Thymus (tissue), 11 donors: ENCODE measurements at regions not wholly inside any gene's neighbourhood (a gene's known extent, or its start where the extent isn't known, plus 50 kb on each side); places are given as distances from the start of the nearest gene placed in this dataset.

ENCODE experiments used
- DNase-seq, 9 donors: peaks; one replicate each; pipeline ENCODE4 v3.0.0-alpha.2; 2013; ENCODE audit warnings: low spot score in 9 of 9, low read depth in 6 of 9, missing footprints in 1 of 9
- H3K27ac ChIP-seq, 2 donors: one replicate each; pipeline ENCODE4 v1.5.1; 2013; ENCODE audit warnings: control low read depth in 1 of 2, low read depth in 1 of 2, low read length in 1 of 2, mild to moderate bottlenecking in 1 of 2, moderate library complexity in 1 of 2
- H3K27me3 ChIP-seq, 2 donors: one replicate each; pipeline ENCODE4 v1.5.1; 2013; ENCODE audit warnings: low read length in 1 of 2; ENCODE audit not compliant: control insufficient read depth in 2 of 2, insufficient read depth in 1 of 2
- H3K36me3 ChIP-seq, 2 donors: one replicate each; pipeline ENCODE4 v1.5.1; 2013; ENCODE audit warnings: low read length in 1 of 2, mild to moderate bottlenecking in 1 of 2, moderate library complexity in 1 of 2; ENCODE audit not compliant: control insufficient read depth in 2 of 2, insufficient read depth in 2 of 2
- H3K4me1 ChIP-seq, 2 donors: one replicate each; pipeline ENCODE4 v1.5.1; 2013; ENCODE audit warnings: low read length in 2 of 2; ENCODE audit not compliant: control insufficient read depth in 2 of 2, insufficient read depth in 2 of 2
- H3K4me3 ChIP-seq, 2 donors: one replicate each; pipeline ENCODE4 v1.5.1; 2013; ENCODE audit warnings: low read length in 2 of 2, control low read depth in 1 of 2, mild to moderate bottlenecking in 1 of 2
- H3K9me3 ChIP-seq, 2 donors: one replicate each; pipeline ENCODE4 v1.5.1; 2013; ENCODE audit warnings: low read length in 1 of 2, mild to moderate bottlenecking in 1 of 2; ENCODE audit not compliant: control insufficient read depth in 2 of 2, insufficient read depth in 1 of 2
- WGBS: extraction: QIAGEN DNeasy Blood & Tissue Kit; methylation state at CpG from one replicate; pipeline ENCODE4 v1.1.7; 2013; 5-methylcytosine and 5-hydroxymethylcytosine counted together
- donor health status: healthy.

DNA sequence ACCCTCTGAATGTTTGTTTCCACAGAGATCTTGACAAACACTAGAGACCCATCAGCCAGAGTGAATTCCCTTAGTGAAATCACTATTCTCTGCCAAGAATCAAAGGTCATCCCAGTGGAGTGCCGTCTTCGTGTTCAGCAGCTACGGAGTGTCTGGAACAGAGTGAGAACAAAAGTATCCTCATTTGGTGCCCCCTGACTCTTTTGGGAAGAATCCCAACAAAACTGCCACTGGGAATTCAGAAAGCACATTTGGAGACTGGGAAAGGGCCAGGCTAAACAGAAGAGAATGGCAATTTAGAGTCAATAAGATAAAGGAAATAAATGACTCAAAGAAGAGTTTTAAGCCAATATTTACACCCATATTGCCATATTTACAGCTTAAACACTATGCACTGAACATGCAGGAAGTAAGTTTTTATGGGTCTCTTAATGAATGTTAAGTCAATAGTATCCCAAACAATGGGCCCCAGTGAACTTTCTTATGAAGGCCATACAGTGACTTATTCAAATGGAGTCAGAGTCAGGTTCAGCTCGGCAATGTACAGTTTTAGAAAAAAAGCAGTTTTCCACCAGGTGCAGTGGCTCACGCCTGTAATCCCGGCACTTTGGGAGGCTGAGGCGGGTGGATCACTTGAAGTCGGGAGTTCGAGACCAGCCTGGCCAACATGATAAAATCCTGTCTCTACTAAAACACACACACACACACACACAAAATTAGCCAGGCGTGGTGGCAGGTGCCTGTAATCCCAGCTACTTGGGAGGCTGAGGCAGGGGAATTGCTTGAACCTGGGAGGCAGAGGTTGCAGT lies 392.6 kb downstream of the KLF5 start:
- Histone ChIP-seq H3K4me3 (no peak overlapping the region), H3K4me1 (no peaks in the 10 kb centered on the region), H3K36me3 (no peaks in the 10 kb centered on the region), H3K9me3 (peaks cover 0 to under 1% of the 10 kb centered on the region in 2 donors), H3K27me3 (no peaks in the 10 kb centered on the region), H3K27ac (no peak overlapping the region)
- 91% methylated on average over 10 of the region's 10 CpGs for WGBS
- no peak for DNase-seq

DNA sequence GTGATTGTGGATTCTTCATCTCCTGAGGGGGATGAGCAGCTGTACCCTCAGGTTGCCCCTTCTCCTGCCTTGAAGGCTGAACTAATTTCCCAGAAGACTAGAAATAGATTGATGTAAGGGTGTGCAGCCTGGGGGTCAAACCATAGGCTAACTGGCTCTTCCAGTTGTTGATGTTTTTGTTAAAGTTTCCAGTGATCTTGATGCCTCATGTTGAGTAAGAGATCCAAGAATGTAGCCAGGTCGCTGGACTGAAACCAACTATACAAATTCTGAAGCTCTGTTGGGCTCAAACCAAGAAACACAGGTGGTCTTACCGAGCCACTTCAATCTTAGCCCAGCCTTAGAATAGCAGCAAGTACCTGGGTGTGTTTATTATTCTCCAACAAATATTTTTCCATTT lies 391.8 kb downstream of the KLF5 start:
- WGBS = 95% methylated on average over 2 of the region's 2 CpGs
- H3K27ac ChIP-seq = no peak overlapping the region

DNA sequence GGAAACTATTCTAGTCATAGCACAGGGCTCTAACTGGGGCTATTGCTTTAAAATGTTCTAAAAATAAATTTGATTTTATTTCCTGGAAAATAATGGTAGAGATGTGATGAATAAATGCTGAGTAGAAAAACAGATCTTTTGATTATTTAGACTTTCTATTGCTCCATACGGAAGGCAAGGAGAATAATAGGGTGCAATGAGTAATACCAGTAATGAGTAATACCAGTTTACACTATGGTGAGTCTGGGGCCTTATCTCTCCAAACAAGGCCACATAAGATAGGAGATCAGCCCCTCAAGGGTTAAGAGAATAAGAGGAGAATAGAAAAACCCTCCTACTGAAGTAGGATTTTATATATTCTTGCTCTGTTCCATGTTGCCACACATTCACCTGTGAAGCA lies 390.4 kb downstream of the KLF5 start:
- H3K27ac ChIP-seq = no peak overlapping the region

More for the DNA sequence above, 391.8 kb downstream of the KLF5 start:
- Histone ChIP-seq H3K4me1 (no peaks in the 10 kb centered on the region), H3K9me3 (peaks cover 0 to 7% of the 10 kb centered on the region in 2 donors), H3K36me3 (no peaks in the 10 kb centered on the region), H3K4me3 (no peak overlapping the region), H3K27me3 (no peaks in the 10 kb centered on the region)
- DNase-seq = no peak

DNA sequence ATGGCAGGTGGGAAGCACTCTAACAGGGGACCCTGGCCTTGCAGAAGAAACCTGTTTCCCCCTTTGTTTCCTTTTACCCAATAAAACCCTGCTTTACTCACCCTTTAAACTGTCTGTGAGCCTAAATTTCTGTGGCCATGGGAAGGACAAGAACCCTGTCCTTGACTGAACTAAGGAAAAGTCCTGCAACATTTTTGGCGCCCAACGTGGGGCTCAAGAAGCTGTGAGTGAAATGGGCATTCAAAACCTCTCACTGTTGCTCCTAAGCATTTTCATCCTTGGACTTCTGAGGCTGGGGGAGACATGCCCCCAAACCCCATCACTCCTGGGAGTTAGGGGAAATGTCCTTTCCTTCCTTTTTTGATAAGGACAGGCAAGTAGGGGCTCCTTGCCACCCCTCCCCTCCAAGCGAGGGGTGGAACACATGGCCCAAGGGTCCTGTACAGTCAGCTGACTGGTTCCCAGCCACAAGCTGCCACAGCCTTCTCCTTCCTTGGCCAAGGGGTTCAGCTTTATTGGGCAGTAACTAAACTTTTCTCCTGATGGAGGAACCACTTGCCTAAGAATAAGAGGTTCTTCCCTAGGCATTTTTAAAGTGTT lies 381.6 kb downstream of the KLF5 start:
- Histone ChIP-seq H3K9me3 (peaks cover 2 to 22% of the 10 kb centered on the region in 2 donors), H3K36me3 (no peaks in the 10 kb centered on the region), H3K27me3 (no peaks in the 10 kb centered on the region), H3K4me1 (no peaks in the 10 kb centered on the region), H3K4me3 (no peak overlapping the region), H3K27ac (no peak overlapping the region)
- 97% methylated on average over 3 of the region's 3 CpGs for WGBS
- peak in 2 of 9 donors; percentile 1 to 22 for DNase-seq

More for the DNA sequence above, 390.4 kb downstream of the KLF5 start:
- no peaks in the 10 kb centered on the region for H3K4me1 ChIP-seq
- WGBS = 95% methylated on average over 1 of the region's 1 CpG
- H3K4me3 ChIP-seq = no peak overlapping the region
- H3K36me3 ChIP-seq = no peaks in the 10 kb centered on the region
- H3K27me3 ChIP-seq = no peaks in the 10 kb centered on the region
- no peak for DNase-seq
- H3K9me3 ChIP-seq = peaks cover 0 to 13% of the 10 kb centered on the region in 2 donors

DNA sequence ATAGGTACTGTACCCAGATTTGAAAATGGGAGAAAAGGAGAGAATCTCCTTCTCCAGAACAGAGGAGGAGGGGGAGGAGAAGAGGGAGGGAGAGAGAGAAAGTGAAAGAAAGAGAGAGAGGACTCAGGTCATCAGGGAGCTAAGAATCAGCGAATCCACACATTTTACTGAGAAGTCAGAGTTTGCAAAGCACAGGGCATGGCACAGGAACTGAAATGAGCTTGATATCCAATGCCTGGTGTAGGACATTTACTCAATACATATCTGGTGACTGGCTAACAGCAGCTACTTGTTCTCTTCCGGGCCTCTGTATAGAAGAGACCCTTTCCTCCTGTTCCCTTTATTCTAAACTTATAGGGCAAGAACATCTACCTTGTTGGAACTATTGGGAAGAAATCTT lies 375.1 kb downstream of the KLF5 start:
- H3K36me3 ChIP-seq = no peaks in the 10 kb centered on the region
- H3K4me1 ChIP-seq = no peaks in the 10 kb centered on the region
- H3K9me3 ChIP-seq = peaks cover 0 to 6% of the 10 kb centered on the region in 2 donors
- WGBS = 90% methylated on average over 2 of the region's 2 CpGs
- no peak overlapping the region for H3K27ac ChIP-seq
- H3K4me3 ChIP-seq = no peak overlapping the region
- H3K27me3 ChIP-seq = no peaks in the 10 kb centered on the region
- DNase-seq = no peak

DNA sequence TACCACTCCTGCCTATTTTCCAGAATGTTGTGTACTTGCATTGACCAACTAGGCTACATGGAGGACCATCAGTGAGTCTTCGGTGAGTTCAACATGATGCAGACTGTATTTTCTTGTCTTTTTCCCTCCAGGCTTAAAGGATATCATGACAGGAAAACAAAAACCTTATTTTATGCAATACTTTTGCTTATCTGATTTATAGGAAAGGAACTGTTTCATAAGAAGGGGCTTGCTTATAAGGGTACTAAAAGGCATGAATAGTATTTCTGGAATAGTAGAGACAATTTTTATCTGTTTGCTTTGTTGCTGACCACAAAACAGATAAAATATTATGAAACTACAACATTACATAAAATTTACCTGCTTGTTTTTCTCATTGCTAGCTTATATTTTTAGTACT lies 374.7 kb downstream of the KLF5 start:
- Histone ChIP-seq H3K27me3 (no peaks in the 10 kb centered on the region), H3K9me3 (peaks cover 0 to 1% of the 10 kb centered on the region in 2 donors), H3K27ac (no peak overlapping the region), H3K36me3 (no peaks in the 10 kb centered on the region), H3K4me1 (no peaks in the 10 kb centered on the region), H3K4me3 (no peak overlapping the region)
- 48% methylated on average over 1 of the region's 1 CpG for WGBS
- DNase-seq = no peak

DNA sequence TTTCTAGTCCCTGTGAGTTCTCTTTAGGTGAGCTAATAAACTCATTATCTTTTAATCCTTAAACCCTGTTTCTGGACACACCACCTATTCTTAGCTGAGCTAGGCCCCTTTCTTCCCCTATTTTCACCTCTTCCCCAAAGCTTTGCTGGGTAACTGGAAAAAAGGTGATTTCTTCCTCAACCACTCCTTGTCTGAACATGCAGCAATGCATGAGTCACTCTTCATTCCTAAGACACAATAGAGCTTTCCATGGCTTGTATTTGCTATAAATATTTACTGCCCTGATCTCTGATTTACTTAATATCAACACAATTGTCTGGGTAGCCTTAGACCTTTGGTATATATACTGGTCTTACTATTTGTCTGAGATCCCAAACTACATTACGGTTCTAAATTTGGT lies 370.9 kb downstream of the KLF5 start:
- Histone ChIP-seq H3K27me3 (no peaks in the 10 kb centered on the region), H3K4me1 (no peaks in the 10 kb centered on the region), H3K27ac (no peak overlapping the region), H3K36me3 (no peaks in the 10 kb centered on the region), H3K9me3 (no peaks in the 10 kb centered on the region), H3K4me3 (no peak overlapping the region)
- no peak for DNase-seq
- 96% methylated on average over 1 of the region's 1 CpG for WGBS

DNA sequence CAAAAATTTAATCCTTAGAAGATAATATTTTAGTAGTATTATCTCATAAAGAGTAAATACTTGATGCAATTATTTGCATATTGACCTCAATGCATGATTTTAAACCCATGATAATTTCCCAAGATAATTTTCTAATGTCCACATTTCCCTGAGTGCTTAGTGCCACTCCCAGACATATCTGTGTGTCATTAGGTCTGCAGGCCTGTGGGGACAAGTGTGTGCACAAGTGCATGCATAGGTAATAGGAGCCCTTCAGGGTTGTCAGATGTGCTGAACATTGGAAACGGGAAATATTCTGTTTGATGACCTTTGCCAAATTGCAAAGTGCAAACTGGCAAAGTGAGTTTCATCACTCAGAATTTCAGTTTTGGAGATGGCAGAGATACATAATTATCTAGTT lies 369.9 kb downstream of the KLF5 start:
- no peaks in the 10 kb centered on the region for H3K4me1 ChIP-seq
- no peak overlapping the region for H3K27ac ChIP-seq
- 98% methylated on average over 1 of the region's 1 CpG for WGBS
- H3K36me3 ChIP-seq = no peaks in the 10 kb centered on the region
- no peak for DNase-seq
- no peaks in the 10 kb centered on the region for H3K27me3 ChIP-seq
- H3K4me3 ChIP-seq = no peak overlapping the region
- H3K9me3 ChIP-seq = no peaks in the 10 kb centered on the region

DNA sequence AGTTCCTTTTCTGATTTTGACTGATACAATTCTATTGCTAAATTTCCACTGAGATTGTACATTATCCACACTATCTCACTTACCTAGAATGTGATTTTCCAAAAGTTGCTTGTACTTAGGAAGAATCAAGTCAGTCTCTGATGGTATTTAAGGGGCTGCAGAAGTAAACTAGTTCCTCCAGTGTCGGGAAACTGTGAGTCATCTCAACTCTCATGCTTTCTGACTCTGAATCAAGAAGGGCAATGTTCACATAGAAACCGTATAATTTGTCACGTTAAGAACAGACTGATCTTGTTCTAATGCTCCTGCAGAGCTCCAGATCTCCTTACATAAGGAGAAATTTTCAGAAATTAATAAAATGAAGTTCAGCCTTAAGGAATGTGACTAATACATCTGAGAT lies 369.3 kb downstream of the KLF5 start:
- 87% methylated on average over 3 of the region's 3 CpGs for WGBS

More for the DNA sequence above, 369.3 kb downstream of the KLF5 start:
- H3K4me3 ChIP-seq = no peak overlapping the region
- no peaks in the 10 kb centered on the region for H3K36me3 ChIP-seq
- H3K9me3 ChIP-seq = no peaks in the 10 kb centered on the region
- no peak for DNase-seq
- no peaks in the 10 kb centered on the region for H3K4me1 ChIP-seq
- no peak overlapping the region for H3K27ac ChIP-seq
- H3K27me3 ChIP-seq = no peaks in the 10 kb centered on the region
